NCI-H2081 (cell line): ENCODE measurements at regions not wholly inside any gene's neighbourhood (a gene's known extent, or its start where the extent isn't known, plus 50 kb on each side); places are given as distances from the start of the nearest gene placed in this dataset.
"Not testable (repeated sequence)": the region's sequence is repeated elsewhere in the genome, so short reads cannot be mapped to it uniquely, and the experiment has no call there.

Source experiments
- DNase-seq, 2 experiments: peaks; one replicate each; lab custom pipeline; 2025; lab: John Stamatoyannopoulos, UW

DNA sequence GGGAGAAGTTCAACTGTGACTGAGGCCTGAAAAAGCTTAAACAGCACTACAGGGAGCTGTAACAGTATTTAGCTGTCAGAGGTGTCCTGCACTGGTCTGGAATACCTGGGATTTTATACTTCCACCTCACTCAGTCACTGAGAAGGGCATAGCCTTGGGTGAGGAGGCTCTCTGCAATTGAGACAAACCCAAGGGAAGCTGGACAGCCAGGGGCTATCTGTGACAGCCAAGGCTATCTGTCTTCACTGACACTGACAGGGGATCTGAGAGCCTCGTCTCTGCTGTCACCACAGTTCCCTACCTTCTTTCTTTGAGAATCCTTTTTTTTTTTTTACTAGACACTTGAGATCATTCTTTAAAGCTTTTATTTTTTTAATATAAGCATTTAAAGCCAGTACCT lies 356.2 kb upstream of the CD180 start:
- DNase-seq = no peak

DNA sequence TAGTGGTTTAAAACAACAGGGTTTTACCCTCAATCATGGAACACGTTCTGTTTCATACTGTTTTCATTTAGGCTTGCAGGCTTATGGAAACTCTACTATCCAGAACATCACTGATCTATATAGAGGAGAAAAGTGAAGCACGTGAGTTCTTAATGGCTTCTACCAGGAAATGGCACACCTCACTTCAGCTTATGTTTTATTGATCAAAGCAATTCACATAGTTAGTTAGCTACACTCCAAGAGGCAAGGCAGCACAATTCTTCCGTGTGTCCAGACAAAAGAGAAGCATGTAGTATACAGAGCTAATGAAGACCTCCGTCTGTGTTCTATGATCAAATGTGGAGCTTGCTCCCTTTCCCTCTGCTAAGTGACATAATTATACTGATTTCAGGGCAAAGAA lies 353.3 kb upstream of the CD180 start:
- DNase-seq = no peak

DNA sequence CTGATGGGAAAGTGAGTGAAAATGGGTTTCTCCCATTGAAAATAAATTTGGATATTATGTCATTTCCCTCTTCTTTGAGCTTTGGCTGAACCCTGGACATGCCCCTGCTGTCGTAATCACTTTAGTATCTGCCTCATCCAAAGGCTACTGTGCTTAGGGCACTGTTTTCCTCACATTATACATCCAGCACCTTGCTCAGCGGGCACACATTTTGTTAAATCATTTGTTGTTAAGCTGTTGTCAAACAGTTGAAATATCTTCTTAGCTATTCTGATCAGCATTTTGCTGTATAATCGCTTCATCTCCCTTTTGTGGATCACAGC lies 352.7 kb upstream of the CD180 start:
- no peak for DNase-seq

DNA sequence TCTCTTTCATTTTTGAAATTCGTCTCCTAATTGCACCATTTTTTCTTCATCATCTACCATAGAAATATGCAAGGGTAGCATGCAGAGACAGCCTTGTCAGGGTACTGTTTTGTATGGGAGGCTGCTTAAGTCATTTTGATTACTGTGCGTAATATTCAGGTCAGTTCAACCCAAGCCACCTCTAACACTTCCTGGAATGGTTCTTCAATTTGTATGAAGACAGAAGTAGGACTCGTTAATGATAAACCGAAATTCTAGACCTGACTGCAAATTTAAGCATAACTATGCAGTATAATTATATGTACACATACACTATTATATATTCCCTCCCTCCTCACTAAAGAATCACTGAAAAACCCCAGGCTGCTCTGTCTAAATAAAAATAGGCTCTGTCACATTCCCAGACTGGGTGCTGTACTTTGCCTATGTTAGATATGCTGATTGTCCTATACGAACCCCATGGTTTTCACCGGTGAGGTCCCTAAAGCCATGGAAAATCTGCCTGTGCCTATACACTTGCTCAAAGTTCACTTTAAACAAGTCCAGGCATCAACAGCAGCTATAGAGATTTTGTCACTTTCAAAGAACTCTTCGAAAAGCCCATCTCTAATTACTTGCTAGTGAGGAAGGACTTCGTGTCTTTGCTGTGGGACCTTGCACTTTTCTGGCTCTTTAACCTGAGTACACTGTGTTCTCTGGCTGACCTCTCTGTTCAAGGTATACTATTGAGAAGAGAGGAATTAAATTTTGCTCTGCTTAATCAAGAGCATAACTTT lies 352.1 kb upstream of the CD180 start:
- DNase-seq = no peak

DNA sequence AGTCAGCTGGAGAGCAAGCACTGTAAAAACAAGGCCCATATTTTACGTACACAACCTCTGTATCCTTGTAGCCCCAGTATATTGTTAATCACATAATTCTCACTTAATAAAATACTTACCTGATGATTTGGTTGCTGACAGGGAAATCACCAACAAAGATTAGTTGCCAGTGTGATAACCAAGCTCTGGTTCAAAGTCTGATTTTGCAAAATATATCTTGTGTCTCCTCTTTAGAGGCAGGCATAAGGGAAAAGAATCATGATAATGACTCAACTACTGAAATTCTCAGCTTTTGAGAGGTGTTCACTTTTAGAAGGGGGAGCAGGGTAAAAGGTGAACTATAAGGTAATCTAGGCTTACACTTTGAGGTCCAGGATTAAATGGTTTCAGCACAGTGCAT lies 351.1 kb upstream of the CD180 start:
- DNase-seq = no peak

DNA sequence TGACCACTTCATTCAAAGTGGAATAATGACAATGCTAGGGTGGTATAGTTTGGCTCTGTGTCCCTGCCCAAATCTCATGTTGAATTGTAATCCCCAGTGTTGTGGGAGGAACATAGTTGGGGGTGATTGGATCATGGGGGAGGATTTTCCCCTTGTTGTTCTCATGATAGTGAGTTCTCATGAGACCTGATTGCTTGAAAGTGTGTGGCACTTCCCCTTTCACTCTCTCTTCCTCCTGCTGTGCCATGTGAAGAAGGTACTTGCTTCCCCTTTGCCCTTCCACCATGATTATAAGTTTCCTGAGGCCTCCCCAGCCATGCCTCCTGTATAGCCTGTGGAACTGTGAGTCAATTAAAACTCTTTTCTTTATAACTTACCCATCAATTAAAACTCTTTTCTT lies 348.3 kb upstream of the CD180 start:
- DNase-seq = not testable (repeated sequence)

DNA sequence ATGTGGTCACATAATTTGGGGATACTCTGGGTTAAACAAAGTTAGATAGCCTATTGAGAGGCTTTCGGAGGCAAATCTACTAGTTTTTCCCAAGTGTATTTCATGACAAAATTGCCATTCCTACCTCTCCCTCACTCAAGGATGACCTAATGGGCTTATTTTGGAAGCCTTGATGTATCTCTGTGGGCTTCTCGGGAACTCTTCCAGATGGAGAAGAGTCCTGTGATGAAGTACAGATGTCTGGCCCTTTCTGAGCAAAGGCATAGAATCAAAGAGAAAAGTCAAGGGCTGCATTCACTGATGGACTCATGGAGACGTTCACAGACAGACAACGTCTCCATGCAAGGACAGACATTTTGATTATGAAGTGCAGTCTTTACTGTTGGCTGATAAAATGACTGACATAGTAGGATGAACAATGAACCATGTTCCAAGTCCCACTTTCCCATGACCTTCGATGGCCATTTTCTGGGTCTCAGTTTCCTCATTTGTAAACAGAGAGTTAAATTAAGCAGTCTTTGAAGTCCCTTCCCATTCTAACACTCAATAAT lies 347.2 kb upstream of the CD180 start:
- DNase-seq = no peak

DNA sequence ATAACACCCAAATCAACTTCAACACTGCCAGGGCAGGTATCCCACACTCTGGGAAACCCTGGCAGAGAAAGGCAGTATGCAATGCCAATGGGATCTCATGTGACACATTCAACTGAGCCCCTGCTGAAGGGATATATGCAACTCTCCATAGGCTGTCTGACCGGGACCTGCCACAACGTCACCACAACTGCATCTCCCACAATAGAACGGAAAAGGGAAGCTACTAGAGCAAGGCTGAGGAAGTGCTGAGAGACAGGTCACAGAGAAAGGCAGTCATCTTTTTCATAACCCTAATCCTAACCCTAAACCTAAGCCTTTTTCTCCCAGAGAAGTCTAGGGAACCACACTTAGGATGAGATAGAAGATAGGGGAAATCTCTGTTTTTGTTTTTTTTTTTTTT lies 345.9 kb upstream of the CD180 start:
- DNase-seq = no peak

DNA sequence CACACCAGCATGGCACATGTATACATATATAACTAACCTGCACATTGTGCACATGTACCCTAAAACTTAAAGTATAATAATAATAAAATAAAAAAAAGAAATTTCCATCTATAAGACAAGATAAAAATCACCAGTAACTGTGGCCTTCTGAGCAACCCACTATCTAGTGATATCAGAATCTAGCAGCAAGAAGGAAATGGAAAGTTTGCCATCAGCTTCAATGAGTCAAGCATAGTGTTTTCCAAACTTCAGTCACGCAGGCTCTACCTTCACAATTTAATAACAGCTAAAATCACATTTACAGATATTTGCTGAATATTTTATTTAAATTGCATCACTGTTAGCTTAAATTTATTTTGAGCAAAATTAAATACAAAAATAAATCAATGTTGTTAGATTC lies 345.3 kb upstream of the CD180 start:
- no peak for DNase-seq

DNA sequence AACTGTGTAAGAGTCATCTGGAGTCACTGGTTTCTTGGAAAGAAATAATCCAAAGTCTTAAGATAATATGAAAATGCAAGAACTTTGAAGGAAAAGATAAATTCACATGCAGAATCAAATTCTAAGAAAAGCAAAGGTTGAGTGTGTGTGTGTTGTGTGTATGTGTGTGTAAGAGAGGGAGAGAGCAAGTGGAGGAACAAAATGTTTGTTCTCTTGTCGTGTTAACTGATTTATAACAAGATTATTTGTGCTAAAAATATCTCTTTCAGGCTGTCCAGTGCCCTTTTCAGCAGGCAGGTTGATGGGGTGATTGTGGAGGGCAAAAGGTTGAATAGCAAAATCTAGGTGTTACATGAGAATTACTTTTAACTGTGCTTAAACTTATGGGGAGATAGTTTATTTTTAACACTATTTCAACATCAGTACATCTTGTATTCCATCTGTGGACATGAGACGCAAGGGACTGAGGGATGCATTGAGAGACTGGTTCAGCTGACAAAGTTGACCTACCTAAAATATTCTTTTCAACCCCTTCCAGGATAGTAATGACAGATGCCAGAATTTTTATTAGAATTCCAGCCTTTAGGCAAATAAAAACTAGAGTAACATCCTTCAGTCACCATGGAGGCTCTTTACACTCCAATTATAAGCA lies 342.4 kb upstream of the CD180 start:
- DNase-seq = no peak

DNA sequence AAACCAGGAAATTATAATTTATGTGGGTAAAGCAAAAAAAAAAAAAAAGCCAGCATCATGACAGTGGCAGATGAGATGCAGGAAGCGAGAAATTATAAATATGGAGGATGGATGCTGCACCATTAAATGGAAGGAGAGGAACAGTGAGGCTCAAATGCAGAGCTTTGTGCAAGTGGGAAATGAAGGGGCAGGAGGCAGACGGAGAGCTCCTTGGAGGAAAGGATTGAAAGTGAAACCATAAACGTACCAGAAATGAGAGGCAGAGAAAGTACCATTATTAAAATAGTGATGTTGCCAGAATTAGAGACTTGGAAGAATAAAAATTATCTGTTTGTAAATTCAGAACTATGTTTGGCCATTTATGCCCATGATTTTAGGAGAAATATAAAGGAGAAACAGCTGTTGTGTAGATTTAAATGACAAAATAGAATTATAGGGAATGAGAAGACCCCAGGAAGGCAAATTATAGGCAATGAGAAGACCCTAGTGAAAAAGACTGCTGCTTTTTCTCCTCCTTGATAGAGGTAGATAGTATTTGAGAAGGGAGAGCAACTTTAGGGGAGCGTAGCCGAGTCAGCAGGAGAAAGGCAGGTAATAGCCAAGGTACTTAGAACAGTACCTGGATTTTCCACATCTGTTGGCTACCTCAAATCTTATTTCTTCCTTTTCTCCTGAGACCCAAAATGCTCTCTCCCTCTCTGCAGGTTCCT lies 341.0 kb upstream of the CD180 start:
- DNase-seq = no peak

DNA sequence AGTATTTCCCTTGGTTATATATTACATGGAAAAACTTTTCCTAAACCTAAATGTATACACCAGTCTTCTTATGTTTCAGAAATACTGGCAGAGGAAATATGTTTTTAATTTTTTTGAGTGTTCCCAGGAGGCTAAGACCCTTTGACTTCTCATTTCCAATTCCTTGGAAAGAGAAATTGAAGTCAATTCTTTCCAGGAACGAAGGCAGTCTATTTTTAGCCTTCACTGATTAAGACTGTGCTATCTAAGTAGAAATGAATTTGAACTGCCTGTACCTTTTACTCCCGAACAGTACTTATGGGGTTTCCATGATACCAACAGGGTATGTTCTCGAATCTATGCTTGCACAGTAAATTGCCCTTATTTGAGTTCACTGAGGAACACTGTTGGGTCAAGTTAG lies 340.3 kb upstream of the CD180 start:
- no peak for DNase-seq

DNA sequence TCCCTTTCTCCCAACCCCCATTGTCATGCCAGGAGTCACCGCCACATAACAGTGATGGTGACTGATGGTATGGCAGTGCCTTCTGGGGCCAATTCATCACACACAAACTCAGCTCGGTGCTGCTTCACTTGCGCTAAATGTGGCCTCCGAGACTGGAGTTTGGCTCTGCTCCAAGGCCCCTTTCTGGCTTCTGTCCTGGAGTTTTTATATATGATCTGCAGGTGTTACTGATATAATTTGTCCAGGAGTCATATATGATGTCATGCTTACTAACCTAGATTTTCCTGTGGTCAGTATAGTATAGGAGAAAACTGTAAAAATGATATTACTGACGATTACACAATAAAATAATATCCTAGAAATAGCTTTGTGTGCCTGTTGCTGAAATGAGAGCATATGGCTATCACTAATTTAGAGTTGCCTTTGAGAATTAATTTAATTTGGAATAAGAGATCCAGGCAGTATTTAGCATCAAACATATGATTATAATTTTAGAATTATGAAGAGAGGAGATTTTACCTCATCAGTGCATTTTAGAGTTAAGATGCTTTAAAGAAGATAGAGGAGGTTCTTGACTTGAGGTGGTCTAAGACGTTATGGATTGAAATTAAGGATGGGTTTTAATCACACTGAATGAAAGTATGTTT lies 334.1 kb upstream of the CD180 start:
- peak; percentile 3 to 56 for DNase-seq

DNA sequence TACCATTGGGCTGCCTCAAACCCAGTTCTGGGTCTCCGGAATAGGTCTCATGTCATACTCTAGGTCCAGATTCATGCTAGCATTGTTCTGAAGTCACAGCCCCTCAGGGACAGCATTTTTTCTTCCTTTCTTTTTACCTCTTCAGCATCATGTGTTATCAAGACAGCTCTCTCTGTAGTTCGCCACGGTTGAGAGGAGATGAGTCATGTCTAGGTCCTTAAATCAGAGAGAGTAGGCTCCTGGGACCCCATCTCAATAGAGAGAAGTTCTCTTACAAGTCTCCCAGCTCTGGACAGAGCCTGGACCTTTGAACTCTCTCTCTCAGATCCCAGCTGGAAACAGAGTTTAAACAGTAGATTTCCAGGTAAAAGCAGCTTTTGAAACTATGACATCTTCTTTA lies 332.4 kb upstream of the CD180 start:
- DNase-seq = no peak

DNA sequence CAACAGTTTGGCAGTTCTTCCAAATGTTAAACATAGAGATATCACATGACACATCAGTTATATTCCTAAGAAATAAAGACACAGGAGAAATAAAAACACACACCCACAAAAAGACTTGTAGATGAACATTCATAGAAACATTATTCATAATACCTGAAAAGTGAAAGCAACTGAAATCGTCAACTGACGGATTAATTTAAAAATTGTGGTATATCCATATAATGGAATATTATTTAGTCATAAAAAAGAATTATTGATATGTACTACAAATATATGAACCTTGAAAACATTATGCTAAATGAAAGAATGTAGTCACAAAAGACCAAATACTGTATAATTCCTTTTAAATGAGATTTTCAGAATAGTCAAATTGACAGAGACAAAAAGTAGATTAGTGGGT lies 330.2 kb upstream of the CD180 start:
- no peak for DNase-seq

DNA sequence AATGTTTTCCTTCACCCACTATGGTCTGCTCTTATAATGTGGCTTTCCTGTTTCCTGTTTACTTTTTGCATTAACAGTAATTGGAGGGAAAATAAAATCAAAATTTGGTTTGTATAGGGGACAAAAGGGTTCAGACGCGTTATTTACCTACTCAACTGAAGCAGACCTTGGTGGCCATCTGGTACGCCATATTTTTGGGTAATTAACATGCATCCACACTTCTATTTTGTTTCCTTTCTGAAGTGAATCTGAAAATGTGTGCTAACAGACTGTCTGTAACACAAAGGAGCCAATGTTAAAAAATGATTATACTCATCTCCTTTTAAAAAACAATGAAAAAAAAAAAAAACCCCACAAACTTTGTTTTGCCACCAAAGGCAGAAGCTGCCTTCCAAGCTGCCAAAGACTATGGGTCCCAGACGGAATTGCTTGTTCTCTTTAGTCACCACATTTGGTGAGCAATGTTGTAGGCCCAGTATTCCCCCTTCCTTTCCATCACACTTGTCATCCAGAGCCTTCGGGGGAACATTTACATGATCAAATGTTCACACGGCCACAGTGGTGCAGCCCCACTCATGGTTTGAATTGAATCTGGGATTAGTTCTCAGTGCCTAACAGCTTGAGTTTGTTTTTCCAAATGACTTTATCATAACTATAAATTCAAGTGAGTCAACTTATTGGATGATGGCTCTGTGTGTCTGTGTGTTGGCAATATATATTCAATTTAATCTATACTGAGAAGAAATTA lies 323.7 kb upstream of the CD180 start:
- peak in 1 of 2 experiments; percentile 30 for DNase-seq

DNA sequence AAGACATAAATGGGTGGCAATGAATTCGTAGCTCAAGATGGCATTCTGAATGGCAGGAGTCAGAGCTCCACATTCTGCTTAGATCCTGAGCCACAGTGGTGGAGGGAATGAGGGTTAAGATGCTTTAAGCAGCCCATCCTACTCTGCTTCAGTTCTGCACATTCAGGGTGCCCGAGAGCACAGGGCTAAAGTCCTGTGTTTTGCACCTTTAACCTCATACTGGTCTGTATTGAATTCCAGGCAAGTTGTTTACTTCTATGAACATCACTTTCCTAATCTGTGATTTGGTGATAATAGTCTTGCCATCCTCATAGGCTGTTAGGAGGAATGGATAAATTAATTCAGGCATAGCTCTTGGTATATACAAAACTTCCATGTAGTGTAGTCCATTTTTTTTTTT lies 321.6 kb upstream of the CD180 start:
- DNase-seq = no peak

DNA sequence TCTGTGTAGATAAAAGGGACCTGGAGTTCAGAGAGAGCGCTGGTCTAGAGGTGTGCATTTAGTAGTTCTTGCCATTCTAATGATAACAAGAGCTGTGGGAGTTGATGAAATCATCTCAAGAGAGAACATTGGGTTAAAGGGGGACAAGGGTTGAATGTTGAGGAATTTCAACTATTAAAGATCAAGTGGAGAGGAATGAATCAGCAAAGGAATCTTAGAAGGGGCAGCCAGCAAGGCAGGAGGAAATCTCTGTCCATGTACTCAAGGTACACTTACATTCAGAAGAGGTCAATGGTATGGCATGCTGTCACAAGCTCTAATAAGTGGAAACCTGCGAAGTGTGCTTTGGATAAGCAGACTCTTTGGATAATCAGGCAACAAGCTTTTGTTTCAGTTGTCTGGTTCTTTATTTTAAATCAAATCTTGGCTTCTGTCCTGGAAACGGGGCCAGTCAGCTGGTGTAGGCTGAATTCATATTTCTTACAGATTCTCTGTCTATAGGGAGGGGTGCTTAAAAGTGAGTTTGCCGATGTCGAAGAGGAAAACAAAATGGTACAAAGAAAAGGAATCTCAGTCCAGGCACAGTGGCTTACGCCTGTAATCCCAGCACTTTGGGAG lies 320.5 kb upstream of the CD180 start:
- DNase-seq = no peak

DNA sequence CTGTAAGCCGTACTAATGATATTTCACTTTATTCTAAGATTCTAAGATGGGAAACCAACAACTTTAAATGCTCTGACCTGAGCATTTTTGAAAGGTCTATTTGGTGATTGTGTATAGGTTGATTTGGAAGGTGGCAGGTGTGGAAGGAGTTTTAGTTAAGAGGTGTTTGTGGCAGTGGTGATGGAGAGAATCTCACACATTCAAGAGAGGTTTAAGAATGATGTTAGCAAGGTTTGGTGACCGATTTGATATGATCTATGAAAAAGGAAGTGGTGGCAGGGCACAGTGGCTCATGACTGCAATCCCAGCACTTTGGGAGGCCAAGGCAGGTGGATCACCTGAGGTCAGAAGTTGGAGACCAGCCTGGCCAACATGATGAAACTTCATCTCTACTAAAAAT lies 319.2 kb upstream of the CD180 start:
- no peak for DNase-seq

DNA sequence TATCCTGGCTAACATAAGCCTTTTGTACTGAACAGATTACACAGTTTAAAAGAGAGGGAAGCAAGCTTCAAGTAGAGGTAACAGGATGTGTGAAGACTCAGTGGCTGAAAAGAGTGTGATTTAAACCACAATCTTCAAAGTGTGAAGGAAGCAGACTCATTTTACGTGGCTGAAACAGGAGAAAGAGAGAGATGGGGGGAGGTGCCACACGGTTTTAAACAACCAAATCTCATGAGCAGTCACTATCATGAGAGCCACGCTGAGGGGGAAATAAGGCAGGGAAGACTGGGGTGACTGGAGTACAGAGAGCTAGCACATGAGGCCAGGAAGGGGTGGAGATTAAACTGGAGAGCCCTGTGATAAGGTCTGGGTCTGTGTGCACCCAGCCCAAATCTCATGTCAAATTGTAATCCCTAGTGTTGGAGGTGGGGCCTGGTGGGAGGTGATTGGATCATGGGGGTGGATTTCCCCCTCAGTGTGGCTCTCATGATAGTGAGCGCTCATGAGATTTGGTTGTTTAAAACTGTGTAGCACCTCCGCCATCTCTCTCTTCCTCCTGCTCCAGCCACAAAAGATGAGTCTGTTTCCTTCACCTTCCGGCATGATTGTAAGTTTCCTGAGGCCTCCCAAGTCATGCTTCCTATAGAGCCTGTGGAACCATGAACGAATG lies 318.6 kb upstream of the CD180 start:
- DNase-seq = no peak

DNA sequence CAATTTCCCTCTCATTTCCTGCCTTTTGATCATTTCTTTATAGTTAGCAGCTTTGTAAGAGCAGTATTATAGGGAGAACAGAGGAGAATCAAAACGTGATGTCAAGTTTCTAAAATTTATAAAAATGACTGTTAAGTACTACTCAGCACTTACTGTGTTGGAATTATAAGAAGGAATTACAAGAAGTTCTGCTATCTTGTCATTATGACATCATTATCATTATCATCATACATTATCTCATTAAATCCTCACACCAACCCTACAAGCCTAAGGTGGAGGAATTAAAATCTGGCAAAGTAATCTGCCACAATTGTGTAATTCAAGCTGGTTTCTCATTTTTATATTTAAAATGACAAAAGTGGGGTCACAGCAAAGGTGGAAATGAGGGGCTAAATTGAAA lies 316.2 kb upstream of the CD180 start:
- DNase-seq = no peak
